ENCODE measurements at regions not wholly inside any gene's neighbourhood (a gene's known extent, or its start where the extent isn't known, plus 50 kb on each side); places are given as distances from the start of the nearest gene placed in this dataset.
"Not testable (repeated sequence)": the region's sequence is repeated elsewhere in the genome, so short reads cannot be mapped to it uniquely, and the experiment has no call there.

DNA sequence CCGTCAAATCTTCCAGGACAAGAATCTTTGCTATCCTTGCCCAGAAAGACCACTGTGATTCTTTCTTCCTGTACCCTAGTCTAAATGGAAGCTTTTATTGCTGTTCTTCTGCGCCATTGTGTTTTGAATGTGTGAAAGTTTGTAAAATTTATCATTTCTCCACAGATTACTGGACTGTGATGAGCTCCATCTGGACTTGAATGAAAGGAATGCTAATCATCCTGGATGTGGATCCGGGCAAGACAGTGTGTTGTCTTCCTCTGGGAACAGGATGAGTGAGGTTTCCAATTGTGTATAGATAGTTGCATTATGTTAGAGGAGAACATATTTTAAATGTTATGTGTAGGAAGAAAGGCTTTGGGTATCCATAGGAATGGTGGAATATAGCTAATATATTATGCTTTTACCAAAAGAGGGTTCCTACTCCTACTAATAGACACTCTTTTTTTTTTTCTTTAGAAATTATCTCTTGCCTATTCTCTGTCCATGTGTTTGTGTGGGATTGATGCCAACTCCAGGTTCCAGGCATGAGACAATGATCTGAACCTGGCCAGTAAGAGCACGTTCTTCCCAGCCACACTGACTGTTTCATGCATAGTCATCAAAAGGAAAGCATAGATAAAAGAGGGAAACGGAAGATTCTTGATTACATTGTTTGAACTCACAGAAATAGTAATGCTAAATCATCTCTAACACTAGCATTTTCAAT is 803.6 kb upstream of the ADGRL3 start:
- no peak for DNase-seq

GRCh38 chr4:60400593-60400992 is 799.5 kb upstream of the ADGRL3 start:
- no peak for DNase-seq

DNA sequence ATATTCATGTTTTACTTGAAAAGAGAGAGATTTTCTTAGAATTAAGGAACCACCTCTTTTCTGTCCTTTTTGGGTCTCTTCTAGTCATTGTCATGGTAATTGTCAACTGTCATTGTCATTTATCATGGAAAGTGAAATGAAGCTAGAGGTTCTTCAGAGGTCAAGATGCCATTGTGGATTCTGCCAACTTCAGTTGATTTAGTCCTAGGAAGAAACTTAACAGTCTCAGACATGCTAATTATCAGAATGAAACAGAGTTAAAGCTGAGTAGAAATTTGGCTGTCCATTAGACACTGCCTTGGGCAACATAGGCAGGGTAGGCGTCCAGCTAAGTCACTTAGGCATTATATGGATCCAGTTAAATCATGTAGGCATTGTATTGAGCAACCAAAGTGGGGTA is 796.1 kb upstream of the ADGRL3 start:
- no peak for DNase-seq

DNA sequence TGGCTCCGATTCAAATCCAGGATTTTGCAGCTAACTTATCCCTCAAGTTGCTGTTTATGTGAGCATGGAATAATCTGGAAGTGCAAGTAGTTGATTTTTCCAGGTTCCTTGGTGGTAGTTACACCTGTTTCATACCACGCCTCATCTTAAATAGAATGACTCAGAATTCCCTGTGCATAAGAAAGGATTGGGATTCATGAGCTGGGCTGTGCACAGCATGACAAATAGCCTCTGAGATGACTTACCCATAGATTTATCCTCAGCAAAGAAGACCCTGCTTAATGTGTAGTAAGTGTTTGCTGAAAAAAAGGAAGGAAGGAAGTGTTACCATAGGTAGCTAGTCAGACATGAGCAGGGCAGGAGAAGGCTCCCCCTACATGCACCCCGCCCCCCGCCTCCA is 777.7 kb upstream of the ADGRL3 start:
- DNase-seq, result no peak

DNA sequence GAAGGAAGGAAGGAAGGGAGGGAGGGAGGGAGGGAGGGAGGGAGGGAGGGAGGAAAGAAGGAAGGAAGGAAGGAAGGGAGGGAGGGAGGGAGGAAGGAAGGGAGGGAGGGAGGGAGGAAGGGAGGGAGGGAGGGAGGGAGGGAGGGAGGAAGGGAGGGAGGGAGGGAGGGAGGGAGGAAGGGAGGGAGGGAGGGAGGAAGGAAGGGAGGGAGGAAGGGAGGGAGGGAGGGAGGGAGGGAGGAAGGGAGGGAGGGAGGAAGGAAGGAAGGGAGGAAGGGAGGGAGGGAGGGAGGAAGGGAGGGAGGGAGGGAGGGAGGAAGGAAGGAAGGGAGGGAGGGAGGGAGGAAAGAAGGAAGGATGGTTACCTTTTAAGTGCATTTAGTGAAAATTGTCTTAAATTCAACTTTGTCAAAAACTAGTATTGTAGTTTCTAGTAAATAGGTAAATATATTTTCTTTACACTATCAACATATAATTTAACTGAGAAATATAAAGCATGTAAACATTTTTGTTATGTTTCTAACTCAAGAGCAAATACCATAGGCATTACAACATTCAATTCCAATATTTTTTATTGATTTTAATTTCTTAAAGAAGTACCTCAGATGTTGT is 776.4 kb upstream of the ADGRL3 start:
- DNase-seq, result not testable (repeated sequence)

- DNase-seq, result no peak
These were observed 767.2 kb upstream of the ADGRL3 start for GRCh38 chr4:60432911-60433310.

DNA sequence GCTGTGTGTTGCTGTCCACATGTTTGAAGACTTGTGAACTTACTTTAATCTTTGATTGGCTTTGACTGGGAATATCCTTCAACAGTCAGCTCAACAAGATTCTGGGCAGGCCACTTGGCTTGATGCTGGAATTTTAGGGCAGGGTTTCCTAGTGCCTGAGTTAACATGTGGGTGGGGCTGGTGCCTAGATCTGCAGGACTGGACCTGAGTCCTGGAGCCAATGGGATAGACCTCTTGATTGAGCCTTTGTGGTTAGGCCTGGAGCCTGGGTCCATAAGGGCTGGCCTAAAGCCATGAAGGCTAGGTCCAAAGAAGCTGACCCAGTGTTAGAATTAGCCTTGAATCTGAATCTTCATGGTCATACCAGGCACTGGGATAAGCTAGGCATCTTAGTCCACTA is 757.1 kb upstream of the ADGRL3 start:
- DNase-seq, result no peak

DNA sequence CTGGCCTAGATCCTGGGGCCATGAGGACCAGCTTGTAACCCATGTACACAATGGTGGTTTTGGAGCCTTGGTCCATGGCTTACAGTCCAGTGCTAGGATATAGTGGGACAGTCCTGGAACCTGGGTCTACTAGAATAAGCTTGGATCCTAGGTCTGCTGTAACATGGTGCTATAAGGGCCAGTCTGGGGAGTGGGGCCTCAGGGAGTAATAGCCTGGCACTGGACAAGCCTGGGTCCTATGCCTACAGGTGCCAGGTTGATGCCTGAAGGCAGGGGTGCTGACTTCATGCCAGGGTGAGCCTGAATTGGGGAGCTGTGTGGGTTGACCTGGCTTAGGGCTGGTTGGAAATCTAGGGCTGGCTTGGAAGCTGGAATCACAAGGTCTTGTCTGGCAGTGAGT is 756.3 kb upstream of the ADGRL3 start:
- DNase-seq, result no peak

DNA sequence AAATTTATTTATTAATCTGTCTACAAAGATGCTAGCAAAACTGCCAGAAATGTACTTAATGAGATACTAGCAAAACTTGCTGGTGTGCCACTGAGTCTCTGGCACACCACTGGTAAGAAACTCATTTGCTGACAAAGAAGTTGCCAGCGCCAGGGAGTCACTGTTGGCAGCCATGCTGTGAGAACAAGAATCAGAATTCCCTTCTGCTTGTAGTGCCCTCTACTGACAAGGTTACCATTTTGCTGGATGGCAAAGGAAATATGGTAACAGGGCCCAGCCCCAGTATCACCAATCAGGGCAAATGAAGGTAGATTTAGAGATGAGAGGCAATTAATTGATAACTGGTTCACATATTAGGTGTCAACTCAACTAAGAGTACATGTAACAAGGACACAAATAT is 750.1 kb upstream of the ADGRL3 start:
- no peak for DNase-seq

GRCh38 chr4:60452266-60452665 is 747.9 kb upstream of the ADGRL3 start:
- no peak for DNase-seq

- no peak for DNase-seq
These were observed 744.7 kb upstream of the ADGRL3 start for GRCh38 chr4:60455380-60455779.

GRCh38 chr4:60461551-60461950 is 738.6 kb upstream of the ADGRL3 start:
- no peak for DNase-seq

DNA sequence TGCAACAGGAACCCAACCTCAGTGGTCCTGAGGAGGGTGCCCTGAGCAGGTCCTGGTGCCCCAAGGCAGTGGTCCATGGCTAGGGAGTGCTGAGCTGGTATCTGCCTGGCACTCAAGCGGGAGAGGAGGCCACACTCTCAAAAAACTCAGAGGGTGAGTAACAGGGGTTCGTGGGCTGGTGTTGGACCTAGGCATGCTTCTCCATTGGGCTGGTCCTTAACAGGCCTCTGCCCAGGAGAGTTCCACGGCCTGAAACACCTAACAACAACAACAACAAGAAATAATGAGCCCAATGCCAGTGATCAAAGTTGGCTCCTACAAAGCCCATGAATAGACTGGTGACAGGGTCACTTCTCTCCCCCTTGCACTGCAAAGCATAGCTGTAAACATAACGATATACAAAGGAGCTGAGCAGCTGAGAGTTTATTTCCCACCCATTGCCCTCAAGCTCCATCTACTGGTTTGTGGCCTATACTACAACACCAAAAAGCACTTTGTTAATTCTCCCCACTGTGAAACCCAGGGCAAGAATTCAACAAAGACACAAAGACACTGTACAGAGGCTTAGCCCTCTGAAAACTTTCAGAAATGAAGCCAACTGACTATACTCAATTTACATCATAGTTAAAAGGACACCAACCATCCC is 736.1 kb upstream of the ADGRL3 start:
- DNase-seq, result peak in 2 of 3 donors; percentile 0 to 1

- no peak for DNase-seq
These were observed 717.2 kb upstream of the ADGRL3 start for GRCh38 chr4:60482921-60483351.

GRCh38 chr4:60485276-60485675 is 714.9 kb upstream of the ADGRL3 start:
- no peak for DNase-seq

DNA sequence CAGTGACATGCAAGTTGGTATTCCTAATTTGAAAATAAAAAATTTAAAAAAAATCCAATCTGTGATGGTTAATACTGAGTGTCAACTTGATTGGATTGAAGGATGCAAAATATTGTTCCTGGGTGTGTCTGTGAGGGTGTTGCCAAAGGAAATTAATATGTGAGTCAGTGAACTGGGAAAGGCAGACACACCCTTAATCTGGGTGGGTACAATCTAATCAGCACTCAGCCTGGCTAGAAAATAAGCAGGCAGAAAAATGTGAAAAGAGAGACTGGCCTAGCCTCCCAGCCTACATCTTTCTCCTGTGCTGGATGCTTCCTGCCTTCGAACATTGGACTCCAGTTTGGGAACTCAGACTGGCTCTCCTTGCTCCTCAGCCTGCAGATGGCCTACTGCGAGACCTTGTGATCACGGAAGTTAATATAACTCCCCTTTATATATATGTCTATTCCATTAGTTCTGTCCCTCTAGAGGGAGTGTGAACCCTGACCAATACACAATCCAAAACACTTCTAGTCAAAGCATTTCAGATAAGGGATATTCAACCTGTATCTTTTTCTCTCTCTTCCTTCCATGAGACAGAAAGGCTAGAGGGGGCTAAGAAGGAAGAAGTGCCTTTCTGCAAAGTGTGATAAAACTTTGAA is 712.9 kb upstream of the ADGRL3 start:
- not testable (repeated sequence) for DNase-seq

GRCh38 chr4:60500810-60501209 is 699.3 kb upstream of the ADGRL3 start:
- DNase-seq, result no peak

DNA sequence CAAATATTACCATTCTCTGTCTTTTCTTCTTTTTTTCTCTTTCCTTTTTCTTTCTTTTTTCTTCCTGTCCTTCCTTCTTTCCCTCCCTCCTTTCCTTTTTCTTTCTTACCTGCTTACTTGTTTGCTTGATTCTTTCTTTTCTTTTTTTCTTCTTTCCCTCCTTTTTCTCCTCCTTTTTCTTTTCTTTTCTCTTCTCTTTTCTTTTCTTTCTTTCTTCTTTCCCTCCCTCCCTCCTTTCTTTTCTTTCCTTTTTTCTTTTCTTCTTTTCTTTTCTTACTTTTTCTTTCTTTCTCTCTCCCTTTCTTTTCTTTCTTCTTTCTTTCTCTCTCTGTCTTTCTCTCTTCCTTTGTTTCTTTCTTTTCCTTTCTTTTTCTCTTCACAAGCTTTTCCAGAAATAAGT is 697.4 kb upstream of the ADGRL3 start:
- DNase-seq, result no peak

DNA sequence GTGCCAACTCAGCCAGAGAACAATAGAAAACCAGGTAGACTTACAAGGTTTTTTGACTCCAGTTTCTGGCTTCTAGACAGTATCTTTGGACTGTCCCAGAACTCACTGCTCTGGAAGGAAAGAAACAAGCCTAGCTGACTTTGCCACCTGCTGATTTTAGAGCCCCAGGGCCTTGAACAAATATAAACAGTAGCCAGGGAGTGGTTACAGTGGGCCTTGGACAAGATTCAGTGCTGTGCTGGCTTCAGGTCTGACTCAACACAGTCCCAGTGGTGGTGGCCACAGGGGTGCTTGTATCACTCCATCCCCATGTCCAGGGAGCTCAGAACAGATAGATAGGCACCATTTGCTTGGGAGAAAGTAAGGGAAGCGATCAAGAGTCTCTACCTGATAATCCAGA is 694.1 kb upstream of the ADGRL3 start:
- no peak for DNase-seq

DNA sequence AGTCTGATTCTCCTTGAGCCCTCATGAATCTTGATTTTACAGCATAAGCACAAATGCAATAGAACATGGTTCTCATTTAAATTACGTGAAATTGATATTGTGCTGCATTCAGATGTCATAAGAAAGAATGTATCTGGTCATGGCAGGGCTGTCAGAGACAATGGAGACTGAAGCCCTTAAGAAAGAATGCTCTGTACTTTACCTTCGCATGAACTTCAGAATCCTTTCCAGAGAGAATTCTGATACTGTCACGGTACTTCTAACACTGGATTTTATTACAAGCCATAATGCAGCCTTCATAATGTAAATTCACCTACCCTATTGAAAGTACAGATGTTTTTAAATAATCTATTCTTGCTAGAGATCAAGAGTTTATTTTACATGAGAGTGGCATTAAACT is 677.9 kb upstream of the ADGRL3 start:
- no peak for DNase-seq

DNA sequence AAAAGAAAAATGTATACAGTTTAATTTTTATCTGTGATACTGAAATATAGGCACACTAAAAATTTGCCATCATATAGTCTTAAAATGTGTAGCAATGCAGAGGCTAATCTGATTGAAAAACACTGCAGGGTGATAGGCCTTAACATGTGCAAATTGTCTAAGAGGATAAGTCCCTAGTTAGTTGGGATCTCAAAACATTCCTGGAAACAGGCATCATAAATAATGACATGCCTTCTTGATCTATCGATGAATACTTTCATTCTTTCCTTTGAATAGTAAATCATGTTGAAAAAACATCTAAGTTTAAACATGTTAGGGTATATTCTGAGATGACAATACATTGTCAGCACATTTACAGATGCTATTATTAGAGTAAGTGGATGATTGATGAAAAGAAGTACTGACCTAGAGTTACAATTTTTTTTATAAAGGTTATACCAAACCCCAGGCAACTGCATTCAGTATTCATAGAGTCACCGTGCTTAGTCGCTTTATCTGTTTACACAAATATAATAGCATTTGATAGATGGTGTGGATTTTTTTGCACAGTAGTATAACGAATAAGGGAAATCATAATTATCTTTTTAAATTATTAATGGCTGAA is 668.2 kb upstream of the ADGRL3 start:
- no peak for DNase-seq

DNA sequence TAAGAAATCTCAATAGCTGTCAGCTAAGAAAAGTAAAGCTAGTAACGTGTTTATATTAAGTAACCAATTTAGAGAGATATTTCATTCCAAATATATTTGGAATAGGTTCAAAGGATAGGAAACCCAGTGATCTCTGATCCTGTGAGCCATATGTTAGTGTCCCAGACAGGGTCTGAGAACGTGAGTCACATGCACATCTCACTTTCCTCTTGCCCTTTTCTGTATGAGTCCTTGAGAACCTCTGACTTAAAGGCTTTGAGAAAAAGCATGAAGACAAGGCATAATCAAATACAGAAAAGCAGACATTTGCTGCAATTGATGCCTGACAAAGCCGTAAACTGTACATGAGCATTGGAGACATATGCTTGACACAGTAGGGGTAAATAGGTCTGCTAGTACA is 655.1 kb upstream of the ADGRL3 start:
- DNase-seq, result no peak

GRCh38 chr4:60562334-60562733 is 637.8 kb upstream of the ADGRL3 start:
- no peak for DNase-seq

GRCh38 chr4:60565558-60565957 is 634.6 kb upstream of the ADGRL3 start:
- DNase-seq, result no peak

Data from suppressor macrophage treated with lipopolysaccharide for 1 hour (primary cell).